ENCODE measurements at regions not wholly inside any gene's neighbourhood (a gene's known extent, or its start where the extent isn't known, plus 50 kb on each side); places are given as distances from the start of the nearest gene placed in this dataset.

- TF ChIP-seq CBX3 (IDR thresholded peaks at IDR 0.05; ENCODE audit: low read depth): no peak
- ChIA-PET POLR2A (no interaction called here), CTCF (no interaction called here), RAD21 (ENCODE audit: low non-redundant PET in 1 of 2, low total read pairs in 2 of 2, uncharacterized antibody in 2 of 2, unreplicated experiment in 2 of 2) (no interaction called here)
- H3K4me1 ChIP-seq (ENCODE audit: control insufficient read depth in 1 of 2, insufficient read depth in 2 of 2, low read length in 2 of 2): no peaks in the 10 kb centered on the region
- DNase-seq (ENCODE audit: low read depth, low spot score) (no peak), ATAC-seq (no peak)
- no peak overlapping the region for H3K27ac ChIP-seq (ENCODE audit: low read depth, low read length)
- no peak overlapping the region for H3K4me2 ChIP-seq (ENCODE audit: low read length)
- H3K79me2 ChIP-seq (ENCODE audit: insufficient read depth, low read length): no peaks in the 10 kb centered on the region
- H3K4me3 ChIP-seq (replicated peaks in 1 of 2; ENCODE audit: low read depth in 1 of 2, low read length in 2 of 2): no peak overlapping the region
- no peaks in the 10 kb centered on the region for H4K20me1 ChIP-seq (ENCODE audit: insufficient read depth)
- no TSS peak for BruUV-seq (replicated peaks)
- no peaks in the 10 kb centered on the region for H3K36me3 ChIP-seq (ENCODE audit: control insufficient read depth in 1 of 2, insufficient read depth in 2 of 2, low read length in 2 of 2)
- no peaks in the 10 kb centered on the region for H3K27me3 ChIP-seq (ENCODE audit: insufficient read depth, low read length)
- no peak overlapping the region for H2AFZ ChIP-seq (ENCODE audit: low read depth, low read length, poor library complexity, severe bottlenecking)
- intact Hi-C loops (cut with micrococcal nuclease): no loop called here
- no peak overlapping the region for H3K9ac ChIP-seq (ENCODE audit: low read length)
- H3K9me3 ChIP-seq (ENCODE audit: control insufficient read depth in 1 of 2, insufficient read depth in 1 of 2, low read depth in 1 of 2, low read length in 2 of 2): no peaks in the 10 kb centered on the region; a peak in 1 of 4 replicates
- no peaks in the 10 kb centered on the region for H3K9me2 ChIP-seq (ENCODE audit: insufficient read depth)
Measured at GRCh38 chr7:10312942-10313341, 660.7 kb upstream of the PHF14 start.

- intact Hi-C loops (cut with micrococcal nuclease): no loop called here
- TF ChIP-seq POLR2A (IDR thresholded peaks at IDR 0.05; ENCODE audit: borderline replicate concordance, extremely low read depth, insufficient read depth, insufficient read length) (no peak), SRF (IDR thresholded peaks at IDR 0.05; ENCODE audit: low read depth) (no peak), ATF3 (IDR thresholded peaks at IDR 0.05) (no peak), EZH2phosphoT487 (IDR thresholded peaks at IDR 0.05; ENCODE audit: borderline replicate concordance) (no peak), EGR1 (IDR thresholded peaks at IDR 0.05; ENCODE audit: low read depth) (no peak), ZFX (IDR thresholded peaks at IDR 0.05) (no peak), FOSL1 (IDR thresholded peaks at IDR 0.05; ENCODE audit: low read depth) (no peak), YY1 (IDR thresholded peaks at IDR 0.05; ENCODE audit: extremely low read depth, insufficient replicate concordance, low read depth, low read length) (no peak), CBX3 (IDR thresholded peaks at IDR 0.05; ENCODE audit: low read depth) (no peak), POLR2AphosphoS5 (IDR thresholded peaks at IDR 0.05; ENCODE audit: low read depth, low read length) (no peak), REST (IDR thresholded peaks at IDR 0.05; ENCODE audit: low read depth) (no peak), EZH2 (IDR thresholded peaks at IDR 0.05) (no peak), JUND (IDR thresholded peaks at IDR 0.05) (no peak), RAD21 (IDR thresholded peaks at IDR 0.05; ENCODE audit: low read depth) (no peak), ZBTB33 (IDR thresholded peaks at IDR 0.05; ENCODE audit: extremely low read depth, insufficient replicate concordance, low read length) (no peak)
- Histone ChIP-seq H3K4me2 (ENCODE audit: low read length) (no peak overlapping the region), H2AFZ (ENCODE audit: low read depth, low read length, poor library complexity, severe bottlenecking) (no peak overlapping the region), H3K4me3 (replicated peaks in 1 of 2; ENCODE audit: low read depth in 1 of 2, low read length in 2 of 2) (no peak overlapping the region), H3K9ac (ENCODE audit: low read length) (no peak overlapping the region), H4K20me1 (ENCODE audit: insufficient read depth) (no peaks in the 10 kb centered on the region), H3K27me3 (ENCODE audit: insufficient read depth, low read length) (no peaks in the 10 kb centered on the region), H3K9me3 (ENCODE audit: control insufficient read depth in 1 of 2, insufficient read depth in 1 of 2, low read depth in 1 of 2, low read length in 2 of 2) (peaks cover 0 to 6% of the 10 kb centered on the region in 2 experiments; a peak in 2 of 4 replicates), H3K27ac (ENCODE audit: low read depth, low read length) (no peak overlapping the region), H3K79me2 (ENCODE audit: insufficient read depth, low read length) (no peaks in the 10 kb centered on the region), H3K9me2 (ENCODE audit: insufficient read depth) (no peaks in the 10 kb centered on the region), H3K4me1 (ENCODE audit: control insufficient read depth in 1 of 2, insufficient read depth in 2 of 2, low read length in 2 of 2) (no peaks in the 10 kb centered on the region), H3K36me3 (ENCODE audit: control insufficient read depth in 1 of 2, insufficient read depth in 2 of 2, low read length in 2 of 2) (no peaks in the 10 kb centered on the region)
- CTCF ChIA-PET: no interaction called here
- DNase-seq (ENCODE audit: low read depth, low spot score): no peak
- BruUV-seq (replicated peaks): no TSS peak
- ATAC-seq: no peak
- RAD21 ChIA-PET (ENCODE audit: low non-redundant PET in 1 of 2, low total read pairs in 2 of 2, uncharacterized antibody in 2 of 2, unreplicated experiment in 2 of 2): no interaction called here
- POLR2A ChIA-PET: no interaction called here
Measured at GRCh38 chr7:10315881-10316280, 657.8 kb upstream of the PHF14 start.
